ENCODE measurements at regions not wholly inside any gene's neighbourhood (a gene's known extent, or its start where the extent isn't known, plus 50 kb on each side); places are given as distances from the start of the nearest gene placed in this dataset.

- FAIRE-seq (no peak), DNase-seq (ENCODE audit: extremely low spot score, insufficient read length, low read depth) (no peak)
Measured at GRCh38 chr10:78740976-78741915, 327.5 kb upstream of the ZMIZ1 start.

- FAIRE-seq = no peak
- DNase-seq (ENCODE audit: extremely low spot score, insufficient read length, low read depth) = no peak
Measured at GRCh38 chr10:78742406-78742729, 326.4 kb upstream of the ZMIZ1 start.

GRCh38 chr10:78742730-78743615 is 325.8 kb upstream of the ZMIZ1 start:
- FAIRE-seq (no peak), DNase-seq (ENCODE audit: extremely low spot score, insufficient read length, low read depth) (no peak)

DNA sequence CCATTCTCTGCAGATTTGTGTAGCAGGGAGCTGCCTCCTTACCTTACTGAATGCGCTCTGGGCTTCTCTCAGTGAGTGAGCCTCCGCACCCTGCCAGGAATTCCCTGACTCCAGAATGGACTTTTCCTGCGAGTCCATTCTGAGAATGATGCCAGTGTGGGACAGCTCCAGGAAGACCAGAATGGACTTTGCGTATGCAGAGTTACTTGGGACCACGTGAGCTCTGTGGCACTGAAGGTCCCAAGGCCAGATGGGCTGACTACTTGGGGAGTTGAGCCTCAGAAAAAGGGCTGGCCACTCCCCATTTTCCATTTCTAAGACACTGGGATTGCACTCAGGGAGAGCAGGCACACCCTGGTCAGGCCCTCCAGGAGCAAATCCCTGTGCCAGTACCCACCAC is 324.7 kb upstream of the ZMIZ1 start:
- DNase-seq (ENCODE audit: extremely low spot score, insufficient read length, low read depth) (no peak), FAIRE-seq (no peak)

DNA sequence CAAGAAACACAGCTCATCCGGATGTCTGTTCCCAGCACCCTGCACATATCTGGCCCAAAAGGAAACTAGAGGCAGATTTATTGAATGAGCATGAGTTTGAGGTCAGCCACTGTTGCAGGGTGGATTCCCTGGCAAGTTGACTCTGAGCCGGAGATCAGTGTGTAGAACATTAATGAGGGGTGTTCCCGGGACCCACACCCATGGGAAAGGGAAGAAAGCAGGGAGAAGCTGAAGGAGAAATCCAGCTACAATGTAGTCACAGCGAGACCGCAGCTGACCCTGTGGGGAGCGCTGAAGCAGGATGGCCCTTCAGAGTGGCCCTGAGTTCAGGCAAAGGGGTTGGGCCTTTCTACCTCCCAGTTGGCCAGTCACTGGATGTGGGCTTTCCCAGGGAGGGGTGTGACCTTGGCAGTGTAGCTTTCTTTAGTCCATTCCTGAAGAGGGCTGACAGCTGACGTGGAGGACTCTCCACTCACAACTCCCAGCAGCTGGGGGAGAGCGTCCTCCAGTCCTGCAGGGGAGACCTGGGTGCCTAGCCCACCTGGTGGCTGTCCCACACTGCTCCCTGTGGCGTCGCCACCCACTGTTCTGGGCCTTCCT is 324.2 kb upstream of the ZMIZ1 start:
- DNase-seq (ENCODE audit: extremely low spot score, insufficient read length, low read depth) (no peak), FAIRE-seq (no peak)

DNA sequence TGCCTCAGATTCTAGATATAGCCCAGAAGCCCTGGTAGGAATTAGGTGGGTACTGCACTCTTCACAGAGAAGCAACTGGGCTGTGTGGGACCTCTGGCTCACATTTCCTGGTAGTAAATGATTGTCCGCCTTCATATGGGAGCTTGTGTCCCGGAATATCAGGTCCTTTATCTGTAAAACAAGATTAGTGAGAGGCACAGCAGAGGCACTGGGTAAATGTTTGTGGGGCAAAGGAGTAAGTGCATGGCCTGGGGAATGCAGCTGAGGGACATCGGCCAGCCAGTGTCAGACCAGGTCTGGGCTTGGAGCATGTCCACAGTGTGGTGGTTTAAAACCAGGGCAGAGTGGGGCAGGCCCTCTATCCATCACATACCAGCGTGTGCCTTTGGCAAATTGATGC is 323.3 kb upstream of the ZMIZ1 start:
- no peak for FAIRE-seq
- no peak for DNase-seq (ENCODE audit: extremely low spot score, insufficient read length, low read depth)

DNA sequence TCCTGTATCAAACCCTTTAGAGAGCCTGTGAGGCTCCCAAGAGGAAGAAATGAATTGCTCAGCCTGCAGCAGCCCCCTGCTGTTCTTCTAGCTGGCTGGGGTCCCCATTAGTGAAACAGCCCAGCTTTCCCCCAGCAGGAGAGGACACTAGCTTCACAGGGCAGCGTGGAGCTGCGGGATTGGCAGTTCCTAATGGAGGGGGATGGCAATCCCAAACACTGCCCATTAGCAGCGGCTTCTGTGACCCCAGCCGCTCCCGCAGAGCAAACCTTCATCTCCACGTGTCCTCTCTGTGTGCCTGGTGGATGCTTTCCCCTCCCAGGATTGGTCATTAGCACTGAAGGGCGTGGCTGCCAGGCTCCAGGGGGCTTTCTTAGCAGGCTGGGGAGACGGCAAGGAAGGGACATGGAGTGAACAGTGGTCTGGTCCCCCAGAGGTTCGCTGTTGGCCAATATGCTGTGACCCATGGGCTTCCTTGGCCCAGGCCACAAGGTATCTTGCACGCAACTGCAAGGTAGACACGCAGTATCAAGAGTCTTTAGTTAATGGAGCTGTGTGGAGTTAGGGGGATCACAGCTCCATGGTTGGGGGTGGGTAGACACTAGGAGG is 322.5 kb upstream of the ZMIZ1 start:
- no peak for DNase-seq (ENCODE audit: extremely low spot score, insufficient read length, low read depth)
- no peak for FAIRE-seq

DNA sequence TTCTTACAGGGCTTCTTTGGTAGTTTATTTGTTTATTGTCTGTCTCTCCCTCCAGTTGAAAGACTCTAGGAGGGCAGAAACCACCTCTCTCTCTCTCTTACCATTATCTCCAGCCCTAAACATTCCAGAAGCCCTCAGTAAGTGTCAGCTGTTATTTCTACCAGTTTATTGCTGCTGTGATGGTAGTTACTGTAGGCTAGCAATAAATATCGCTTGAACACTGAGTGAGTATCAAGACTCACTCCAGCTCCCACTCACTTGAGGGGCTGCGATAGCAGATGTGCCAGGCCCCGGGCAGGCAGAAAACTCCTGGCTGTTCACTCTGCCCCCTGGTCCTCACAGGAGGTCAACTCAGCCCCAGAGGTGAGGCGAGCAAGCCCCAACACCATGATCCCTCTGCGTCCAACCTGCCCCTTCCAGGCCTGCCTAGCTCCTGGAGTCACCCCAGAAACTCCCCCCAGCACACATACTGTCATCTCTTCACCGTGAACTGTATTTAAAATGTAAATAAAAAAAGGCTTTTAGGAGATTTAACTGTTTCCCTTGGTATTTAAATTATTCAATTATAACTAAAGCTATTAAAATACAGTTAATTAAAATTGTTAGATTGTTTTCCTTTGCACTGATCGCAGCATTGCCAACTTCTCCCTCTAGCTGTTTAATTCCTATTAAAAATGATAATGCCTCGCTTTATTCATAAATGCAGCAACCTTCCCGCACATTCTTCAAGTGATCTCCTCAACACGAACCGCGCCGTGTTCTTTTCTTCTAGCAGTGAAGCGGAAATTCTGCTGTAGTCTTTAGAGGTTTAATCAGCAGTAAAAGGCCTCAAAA is 321.1 kb upstream of the ZMIZ1 start:
- FAIRE-seq = no peak

DNA sequence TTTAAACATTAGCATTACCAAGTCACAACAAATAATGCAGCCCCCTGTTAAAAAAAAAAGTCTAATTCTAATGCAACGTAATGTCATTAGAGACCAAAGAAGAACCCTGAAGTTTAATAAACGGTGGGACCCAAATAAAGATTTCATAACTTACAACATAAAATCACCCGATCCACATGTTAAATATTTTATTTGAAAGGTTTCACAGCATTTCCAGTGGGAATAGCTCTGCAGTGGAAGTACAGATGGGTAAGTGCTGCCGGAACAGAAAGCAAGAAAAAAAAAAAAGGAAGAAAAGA is 320.6 kb upstream of the ZMIZ1 start:
- FAIRE-seq (no peak), DNase-seq (ENCODE audit: extremely low spot score, insufficient read length, low read depth) (no peak)

More for the DNA sequence above, 321.1 kb upstream of the ZMIZ1 start:
- DNase-seq (ENCODE audit: extremely low spot score, insufficient read length, low read depth) = no peak

DNA sequence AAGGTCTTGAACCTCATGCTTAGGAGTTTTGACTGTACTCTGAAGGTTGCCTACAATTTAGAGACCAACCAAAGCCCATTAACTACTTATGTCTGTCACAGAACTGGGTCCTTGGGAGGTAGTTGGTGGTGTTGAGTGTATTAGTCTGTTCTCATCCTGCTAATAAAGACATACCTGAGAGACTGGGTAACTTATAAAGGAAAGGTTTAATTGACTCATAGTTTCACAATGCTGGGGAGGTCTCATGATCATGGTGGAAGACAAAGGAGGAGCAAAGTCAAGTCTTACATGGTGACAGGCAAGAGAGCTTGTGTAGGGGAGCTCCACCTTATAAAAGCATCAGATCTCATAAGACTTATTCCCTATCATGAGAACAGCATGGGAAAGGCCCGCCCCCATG is 319.6 kb upstream of the ZMIZ1 start:
- FAIRE-seq = no peak

DNA sequence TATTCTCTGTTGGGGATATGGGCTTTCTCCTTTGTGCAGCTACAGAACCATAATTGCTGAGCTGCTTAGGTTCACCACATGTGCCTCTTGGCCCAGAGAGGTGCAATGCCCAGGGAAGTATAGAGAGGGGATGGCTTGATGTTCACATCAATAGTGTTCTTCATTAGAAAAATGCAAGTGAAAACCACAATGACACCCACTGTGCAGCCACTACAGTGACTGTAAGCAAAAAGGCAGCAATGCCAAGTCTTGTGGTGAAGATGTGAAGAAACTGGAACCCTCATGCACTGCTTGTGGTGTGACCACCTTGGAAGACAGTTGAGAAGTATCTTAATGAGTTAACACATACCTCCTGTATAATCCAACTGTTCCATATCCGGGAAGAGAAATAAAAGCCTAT is 318.9 kb upstream of the ZMIZ1 start:
- DNase-seq (ENCODE audit: extremely low spot score, insufficient read length, low read depth) (no peak), FAIRE-seq (no peak)

More for the DNA sequence above, 319.6 kb upstream of the ZMIZ1 start:
- DNase-seq (ENCODE audit: extremely low spot score, insufficient read length, low read depth) = no peak

DNA sequence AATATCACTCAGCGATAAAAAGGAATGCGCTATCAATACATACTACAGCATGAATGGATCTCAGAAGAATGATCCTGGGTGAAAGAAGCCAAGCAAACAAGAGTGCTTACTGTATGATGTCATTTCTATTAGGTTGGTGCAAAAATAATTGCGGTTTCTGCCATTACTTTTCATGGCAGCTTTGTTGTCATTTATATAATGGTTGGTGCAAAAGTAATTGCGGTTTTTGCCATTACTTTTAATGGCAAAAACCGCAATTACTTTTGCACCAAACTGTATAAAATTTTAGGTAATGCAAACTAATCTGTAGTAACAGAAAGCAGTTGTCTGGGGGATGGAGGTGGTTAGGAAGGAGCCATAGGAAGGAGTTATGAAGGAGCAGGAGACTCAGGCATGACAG is 318.3 kb upstream of the ZMIZ1 start:
- FAIRE-seq = no peak
- no peak for DNase-seq (ENCODE audit: extremely low spot score, insufficient read length, low read depth)

DNA sequence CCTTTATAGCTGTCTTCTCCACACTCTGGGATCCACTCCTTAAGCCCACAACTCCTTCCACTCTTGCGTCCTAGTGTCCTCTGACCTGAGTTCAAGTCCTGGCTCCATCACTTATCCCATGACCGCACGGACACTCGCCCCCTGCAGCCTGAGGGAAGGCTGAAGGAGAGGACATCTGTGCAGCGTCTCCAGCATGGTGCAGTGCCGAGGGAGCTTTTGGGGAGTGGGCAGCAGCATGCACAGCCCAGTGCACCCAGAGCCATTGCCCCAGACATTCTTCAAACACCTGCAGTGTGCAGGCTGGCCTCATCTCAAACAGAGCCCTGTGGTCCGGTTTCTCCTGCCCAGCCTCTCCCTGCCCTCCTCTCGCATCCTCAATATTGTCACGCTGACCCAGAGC is 317.1 kb upstream of the ZMIZ1 start:
- no peak for DNase-seq (ENCODE audit: extremely low spot score, insufficient read length, low read depth)
- no peak for FAIRE-seq

DNA sequence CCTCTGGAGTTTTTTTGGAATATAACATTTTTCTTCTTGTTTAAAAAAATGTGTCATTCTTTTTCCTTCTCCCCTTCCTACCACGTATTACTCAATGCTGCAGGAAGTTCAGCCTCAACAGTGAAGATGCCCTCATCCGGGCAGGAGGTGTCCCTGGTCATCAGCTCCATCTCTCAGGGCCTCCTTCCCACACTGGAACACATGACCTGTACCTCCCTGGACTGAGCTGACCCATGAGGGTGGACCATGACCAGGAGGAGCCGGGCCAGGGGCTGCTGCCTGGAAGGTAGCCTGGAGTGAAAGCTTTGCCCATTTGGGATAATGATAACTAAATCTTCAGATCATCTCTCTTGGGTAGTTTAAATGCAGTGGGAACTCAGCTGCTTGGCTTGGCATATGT is 316.5 kb upstream of the ZMIZ1 start:
- DNase-seq (ENCODE audit: extremely low spot score, insufficient read length, low read depth) (no peak), FAIRE-seq (no peak)

GRCh38 chr10:78752708-78753107 is 316.1 kb upstream of the ZMIZ1 start:
- DNase-seq (ENCODE audit: extremely low spot score, insufficient read length, low read depth) (no peak), FAIRE-seq (no peak)

GRCh38 chr10:78754269-78755062 is 314.3 kb upstream of the ZMIZ1 start:
- DNase-seq (ENCODE audit: extremely low spot score, insufficient read length, low read depth) = no peak
- FAIRE-seq = no peak

GRCh38 chr10:78755063-78755701 is 313.6 kb upstream of the ZMIZ1 start:
- no peak for FAIRE-seq
- no peak for DNase-seq (ENCODE audit: extremely low spot score, insufficient read length, low read depth)

- no peak for FAIRE-seq
- no peak for DNase-seq (ENCODE audit: extremely low spot score, insufficient read length, low read depth)
Measured at GRCh38 chr10:78755877-78756455, 312.8 kb upstream of the ZMIZ1 start.

Measured in GM18507 (cell line).